ENCODE measurements at regions not wholly inside any gene's neighbourhood (a gene's known extent, or its start where the extent isn't known, plus 50 kb on each side); places are given as distances from the start of the nearest gene placed in this dataset.
A peak's percentile ranks its signal among the peaks of the same experiment; 100 is the strongest.
"Not testable (repeated sequence)": the region's sequence is repeated elsewhere in the genome, so short reads cannot be mapped to it uniquely, and the experiment has no call there.

DNA sequence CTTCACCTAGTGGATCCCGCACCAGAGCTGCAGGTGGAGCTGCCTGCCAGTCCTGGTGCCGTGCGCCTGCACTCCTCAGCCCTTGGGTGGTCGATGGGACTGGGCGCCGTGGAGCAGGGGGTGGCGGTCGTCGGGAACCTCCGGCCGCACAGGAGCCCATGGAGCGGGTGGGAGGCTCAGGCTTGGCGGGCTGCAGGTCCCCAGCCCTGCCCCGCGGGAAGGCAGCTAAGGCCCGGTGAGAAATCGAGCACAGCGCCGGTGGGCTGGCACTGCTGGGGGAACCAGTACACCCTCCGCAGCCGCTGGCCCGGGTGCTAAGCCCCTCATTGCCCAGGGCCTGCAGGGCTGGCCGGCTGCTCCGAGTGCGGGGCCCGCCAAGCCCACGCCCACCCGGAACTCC, 253.2 kb downstream of the MTERF1 start:
- not testable (repeated sequence) for DNase-seq (ENCODE audit: low read depth, low spot score)

GRCh38 chr7:91628742-91629141, 251.8 kb downstream of the MTERF1 start:
- peak; percentile 30 for DNase-seq (ENCODE audit: low read depth, low spot score)

GRCh38 chr7:91630581-91631380, 249.7 kb downstream of the MTERF1 start:
- no peak for DNase-seq (ENCODE audit: low read depth, low spot score)

DNA sequence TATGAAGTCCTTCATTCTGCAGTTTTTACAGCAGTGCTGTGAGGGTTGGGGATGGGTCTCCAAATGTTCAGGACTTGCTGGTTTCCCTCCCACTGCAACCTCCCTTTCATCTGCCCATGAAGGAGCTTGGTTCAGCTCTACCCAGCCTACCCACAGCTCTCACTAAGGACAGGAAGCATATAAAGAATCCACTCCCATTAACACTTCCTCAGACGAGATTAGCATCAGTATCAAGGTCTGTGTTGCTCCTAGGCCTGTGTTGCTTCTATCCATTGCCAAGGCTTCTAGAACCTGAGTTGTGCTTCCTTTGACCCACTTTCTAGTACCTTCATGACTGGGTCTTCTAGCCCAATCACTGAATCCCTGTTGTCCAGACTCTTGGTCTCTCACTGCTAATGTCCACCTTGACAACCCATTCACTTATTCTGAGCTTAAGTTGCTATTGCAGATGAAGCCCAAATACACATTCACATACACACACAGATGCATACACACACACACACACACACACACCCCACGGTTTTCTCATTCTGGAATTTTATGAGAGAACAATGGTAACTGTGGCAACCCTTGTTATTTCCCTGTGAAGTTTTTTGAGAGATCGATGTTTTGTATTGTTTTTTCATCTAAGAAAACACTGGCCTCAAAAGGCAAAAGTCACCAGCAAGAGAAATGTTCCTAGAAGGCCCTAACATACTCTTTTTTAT, 248.1 kb downstream of the MTERF1 start:
- peak; percentile 24 for DNase-seq (ENCODE audit: low read depth, low spot score)

GRCh38 chr7:91633013-91633441, 247.5 kb downstream of the MTERF1 start:
- no peak for DNase-seq (ENCODE audit: low read depth, low spot score)

GRCh38 chr7:91634485-91635177, 245.9 kb downstream of the MTERF1 start:
- no peak for DNase-seq (ENCODE audit: low read depth, low spot score)

- DNase-seq (ENCODE audit: low read depth, low spot score) = peak; percentile 8
These were observed 244.3 kb downstream of the MTERF1 start for GRCh38 chr7:91636129-91636724.

DNA sequence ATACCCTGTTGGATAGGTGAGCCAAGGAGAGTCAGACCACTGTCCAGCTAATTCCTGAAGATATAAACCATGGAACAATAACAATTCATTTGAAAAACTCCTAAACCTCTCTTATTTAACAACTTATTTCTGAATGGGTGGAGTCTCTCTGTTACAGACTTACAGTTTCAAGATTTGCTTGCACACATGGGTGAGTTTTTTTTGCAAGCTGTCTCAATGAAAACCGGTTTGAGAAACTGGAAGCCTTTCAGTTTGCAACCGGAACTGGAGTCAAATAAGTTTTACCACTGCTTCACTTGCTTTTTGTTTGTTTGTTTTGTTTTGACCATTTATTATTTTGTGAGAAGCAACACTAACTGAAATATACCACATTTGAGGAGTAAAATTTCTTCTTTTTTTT, 243.8 kb downstream of the MTERF1 start:
- DNase-seq (ENCODE audit: low read depth, low spot score) = no peak

DNA sequence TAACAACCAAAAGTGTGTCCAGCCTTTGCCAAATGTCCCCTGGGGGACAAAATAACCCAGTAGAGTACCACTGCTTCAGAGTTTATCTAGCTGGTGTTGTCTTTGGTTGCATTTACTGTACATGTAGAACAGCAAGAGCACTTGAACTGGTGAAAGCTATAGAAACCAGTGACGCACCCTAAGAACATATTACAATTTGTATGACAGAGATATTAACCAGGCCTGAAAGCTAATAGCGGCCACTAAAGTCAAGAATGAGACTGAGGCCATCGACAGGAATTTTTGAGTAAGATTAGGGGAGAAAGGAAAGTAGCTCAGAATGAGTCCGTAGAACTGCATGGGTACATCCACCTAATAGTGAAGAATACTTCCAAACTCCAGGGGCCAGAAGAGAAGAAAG, 236.2 kb downstream of the MTERF1 start:
- no peak for DNase-seq (ENCODE audit: low read depth, low spot score)

- DNase-seq (ENCODE audit: low read depth, low spot score) = no peak
These were observed 235.0 kb downstream of the MTERF1 start for GRCh38 chr7:91645542-91645941.

- no peak for DNase-seq (ENCODE audit: low read depth, low spot score)
These were observed 228.5 kb downstream of the MTERF1 start for GRCh38 chr7:91651986-91652385.

GRCh38 chr7:91653286-91653685, 227.2 kb downstream of the MTERF1 start:
- no peak for DNase-seq (ENCODE audit: low read depth, low spot score)

GRCh38 chr7:91655656-91656055, 224.8 kb downstream of the MTERF1 start:
- DNase-seq (ENCODE audit: low read depth, low spot score) = no peak

- DNase-seq (ENCODE audit: low read depth, low spot score) = no peak
These were observed 223.7 kb downstream of the MTERF1 start for GRCh38 chr7:91656541-91657482.

DNA sequence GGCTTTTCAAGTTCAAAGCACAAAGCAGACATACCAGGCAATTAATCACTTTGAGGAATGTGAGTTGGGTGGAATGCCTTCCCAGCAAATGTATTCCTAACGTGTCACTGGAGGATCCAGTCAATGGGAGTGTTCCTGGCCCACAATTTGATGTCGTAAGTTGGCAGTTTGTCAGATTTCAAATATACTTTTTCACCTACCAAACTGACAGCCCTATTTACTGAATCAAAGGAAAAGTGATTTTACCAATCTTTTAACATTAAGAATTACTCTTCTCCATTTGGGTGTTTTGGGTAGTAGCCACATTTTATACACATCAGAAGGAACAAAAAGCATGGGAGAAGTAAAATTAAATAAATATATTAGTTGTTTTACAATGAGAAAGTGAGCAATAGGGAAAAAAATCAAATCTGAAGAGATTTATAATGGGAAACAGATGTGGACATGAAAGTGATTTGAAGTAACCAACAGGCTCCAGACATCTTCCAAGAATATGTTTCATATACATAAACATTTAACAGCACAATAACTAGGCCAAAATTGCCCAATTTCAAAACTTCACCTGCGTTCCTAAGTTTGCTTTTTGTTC, 222.9 kb downstream of the MTERF1 start:
- no peak for DNase-seq (ENCODE audit: low read depth, low spot score)

DNA sequence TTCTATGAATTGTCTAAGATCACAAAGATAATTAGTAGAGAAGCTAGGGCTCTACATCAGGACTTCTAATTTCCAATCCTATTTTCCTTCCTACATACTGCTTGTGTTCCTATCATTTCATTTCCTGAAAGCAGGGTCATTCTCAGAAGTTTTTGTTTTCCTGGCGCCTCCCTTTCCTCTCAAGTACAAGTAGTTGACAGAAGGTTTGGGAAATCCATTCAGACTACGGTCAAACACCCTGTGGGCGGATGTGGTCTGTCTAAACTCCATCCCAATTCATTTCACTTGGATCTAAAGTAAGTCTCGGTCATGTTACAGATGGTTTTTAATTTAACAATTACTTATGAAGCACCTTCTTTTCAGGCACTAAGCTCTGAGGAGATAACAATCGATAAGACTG, 221.4 kb downstream of the MTERF1 start:
- no peak for DNase-seq (ENCODE audit: low read depth, low spot score)

- no peak for DNase-seq (ENCODE audit: low read depth, low spot score)
These were observed 219.7 kb downstream of the MTERF1 start for GRCh38 chr7:91660734-91661356.

- DNase-seq (ENCODE audit: low read depth, low spot score) = no peak
These were observed 218.8 kb downstream of the MTERF1 start for GRCh38 chr7:91661727-91662126.

- no peak for DNase-seq (ENCODE audit: low read depth, low spot score)
These were observed 212.3 kb downstream of the MTERF1 start for GRCh38 chr7:91668217-91668616.

DNA sequence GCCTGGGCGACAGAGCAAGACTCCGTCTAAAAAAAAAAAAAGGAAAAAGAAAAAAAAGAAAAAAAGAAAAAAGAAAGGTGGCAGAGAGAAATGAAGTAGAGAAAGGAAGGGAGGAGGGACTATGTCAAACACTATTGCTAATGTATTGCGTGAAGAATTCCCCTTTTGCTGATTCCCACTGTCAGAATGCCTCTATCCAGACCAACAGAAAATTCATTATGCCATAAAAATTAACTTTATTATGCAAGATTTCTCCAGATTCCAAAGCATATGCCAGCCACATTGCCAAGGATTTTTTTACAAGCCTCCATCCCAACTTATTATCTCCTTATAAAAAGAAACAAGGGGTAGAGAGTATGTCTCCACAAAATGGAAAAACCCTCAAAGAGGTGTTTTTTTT, 209.3 kb downstream of the MTERF1 start:
- DNase-seq (ENCODE audit: low read depth, low spot score) = no peak

Measured in pulmonary artery endothelial cell (primary cell).